ENCODE measurements at regions not wholly inside any gene's neighbourhood (a gene's known extent, or its start where the extent isn't known, plus 50 kb on each side); places are given as distances from the start of the nearest gene placed in this dataset.

GRCh38 chr3:181952929-181953328 is 241.2 kb downstream of the SOX2 start:
- Histone ChIP-seq H3K36me3 (ENCODE audit: control insufficient read depth, insufficient read depth, low read length) (no peaks in the 10 kb centered on the region; the same call in 1 of the 2 replicates), H3K27me3 (replicated peaks; ENCODE audit: control insufficient read depth, insufficient read depth, low read length) (no peaks in the 10 kb centered on the region), H3K9me3 (no peaks in the 10 kb centered on the region), H3K4me3 (ENCODE audit: low read depth, low read length) (no peak overlapping the region), H3K4me1 (no peaks in the 10 kb centered on the region)
- H3K9me3 Mint-ChIP-seq (ENCODE audit: unreplicated experiment): no peaks in the 10 kb centered on the region
- intact Hi-C loops (cut with micrococcal nuclease; ENCODE audit: unreplicated experiment): no loop called here
- no peak for DNase-seq
- H3K36me3 Mint-ChIP-seq (ENCODE audit: insufficient read depth, unreplicated experiment): no peaks in the 10 kb centered on the region
- H3K4me1 Mint-ChIP-seq (ENCODE audit: low read depth, unreplicated experiment): peaks cover 5% of the 10 kb centered on the region
- no peak overlapping the region for H3K27ac Mint-ChIP-seq (ENCODE audit: unreplicated experiment)
- no peak overlapping the region for H3K4me3 Mint-ChIP-seq (ENCODE audit: unreplicated experiment)
- no TSS peak for BruUV-seq (replicated peaks)
- POLR2A ChIA-PET: no interaction called here
- no peaks in the 10 kb centered on the region for H3K27me3 Mint-ChIP-seq (ENCODE audit: insufficient read depth, unreplicated experiment)
- no peak for TF ChIP-seq CTCF (IDR thresholded peaks at IDR 0.05; ENCODE audit: insufficient read depth in 1 of 2, low read depth in 1 of 2, low read length in 1 of 2, severe bottlenecking in 1 of 2, unreplicated experiment in 1 of 2)
- CTCF ChIA-PET: no interaction called here

DNA sequence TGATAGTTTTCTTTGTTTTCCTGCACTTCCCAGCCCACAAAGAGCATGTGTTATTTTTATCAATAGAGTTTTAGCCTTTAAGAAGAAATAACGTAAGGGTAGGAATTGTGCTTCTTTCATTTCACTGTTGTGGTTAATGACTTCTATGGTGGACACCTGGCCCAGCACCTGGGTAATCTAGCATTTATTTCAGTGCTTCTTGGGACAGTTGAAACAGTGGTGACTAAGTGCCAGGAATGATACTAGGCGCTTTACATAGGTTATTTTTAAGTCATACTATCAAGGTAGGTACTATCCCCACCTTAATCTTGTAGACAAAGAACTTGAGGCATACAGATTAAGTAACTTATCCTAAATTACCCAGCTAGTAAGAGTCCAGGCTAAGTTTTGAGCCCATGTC is 243.8 kb downstream of the SOX2 start:
- Histone ChIP-seq H3K36me3 (ENCODE audit: control insufficient read depth, insufficient read depth, low read length) (no peaks in the 10 kb centered on the region; the same call in 1 of the 2 replicates), H3K9me3 (no peaks in the 10 kb centered on the region), H3K4me3 (ENCODE audit: low read depth, low read length) (no peak overlapping the region), H3K4me1 (no peaks in the 10 kb centered on the region), H3K27me3 (replicated peaks; ENCODE audit: control insufficient read depth, insufficient read depth, low read length) (no peaks in the 10 kb centered on the region)
- intact Hi-C loops (cut with micrococcal nuclease; ENCODE audit: unreplicated experiment): no loop called here
- POLR2A ChIA-PET: no interaction called here
- Mint-ChIP-seq H3K4me3 (ENCODE audit: unreplicated experiment) (no peak overlapping the region), H3K4me1 (ENCODE audit: low read depth, unreplicated experiment) (peaks cover 5% of the 10 kb centered on the region), H3K9me3 (ENCODE audit: unreplicated experiment) (no peaks in the 10 kb centered on the region), H3K36me3 (ENCODE audit: insufficient read depth, unreplicated experiment) (no peaks in the 10 kb centered on the region), H3K27me3 (ENCODE audit: insufficient read depth, unreplicated experiment) (no peaks in the 10 kb centered on the region), H3K27ac (ENCODE audit: unreplicated experiment) (no peak overlapping the region)
- DNase-seq: no peak
- TF ChIP-seq CTCF (IDR thresholded peaks at IDR 0.05; ENCODE audit: insufficient read depth in 1 of 2, low read depth in 1 of 2, low read length in 1 of 2, severe bottlenecking in 1 of 2, unreplicated experiment in 1 of 2): no peak
- no TSS peak for BruUV-seq (replicated peaks)
- CTCF ChIA-PET: no interaction called here

DNA sequence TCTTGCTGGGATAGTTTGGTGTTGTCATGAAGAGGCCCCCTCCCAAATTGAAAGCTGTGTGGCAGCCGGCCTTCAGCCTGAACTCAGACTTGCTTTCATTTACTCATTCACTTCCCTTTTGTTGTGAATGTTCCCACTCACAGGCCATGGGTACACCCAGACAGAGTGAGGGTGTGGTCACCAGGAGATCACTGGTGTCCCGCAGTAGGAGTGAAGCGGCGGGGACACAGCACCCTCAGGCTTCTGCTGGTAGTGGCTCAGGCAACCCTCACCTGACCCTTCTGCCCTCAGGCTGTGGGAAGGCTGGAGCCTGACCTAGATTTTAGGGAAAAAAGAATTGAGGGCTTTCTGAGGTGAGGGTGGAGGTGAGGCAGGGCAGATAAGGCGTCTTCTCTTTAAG is 244.4 kb downstream of the SOX2 start:
- BruUV-seq (replicated peaks): no TSS peak
- no peak overlapping the region for H3K4me3 Mint-ChIP-seq (ENCODE audit: unreplicated experiment)
- CTCF ChIA-PET: no interaction called here
- H3K27me3 ChIP-seq (replicated peaks; ENCODE audit: control insufficient read depth, insufficient read depth, low read length): no peaks in the 10 kb centered on the region
- intact Hi-C loops (cut with micrococcal nuclease; ENCODE audit: unreplicated experiment): no loop called here
- DNase-seq: no peak
- no peaks in the 10 kb centered on the region for H3K4me1 ChIP-seq
- no peak overlapping the region for H3K27ac Mint-ChIP-seq (ENCODE audit: unreplicated experiment)
- H3K36me3 ChIP-seq (ENCODE audit: control insufficient read depth, insufficient read depth, low read length): no peaks in the 10 kb centered on the region; the same call in 1 of the 2 replicates
- H3K27me3 Mint-ChIP-seq (ENCODE audit: insufficient read depth, unreplicated experiment): no peaks in the 10 kb centered on the region
- H3K4me3 ChIP-seq (ENCODE audit: low read depth, low read length): no peak overlapping the region
- H3K9me3 ChIP-seq: no peaks in the 10 kb centered on the region
- H3K4me1 Mint-ChIP-seq (ENCODE audit: low read depth, unreplicated experiment): peaks cover 5% of the 10 kb centered on the region
- H3K36me3 Mint-ChIP-seq (ENCODE audit: insufficient read depth, unreplicated experiment): no peaks in the 10 kb centered on the region
- POLR2A ChIA-PET: no interaction called here
- H3K9me3 Mint-ChIP-seq (ENCODE audit: unreplicated experiment): no peaks in the 10 kb centered on the region
- TF ChIP-seq CTCF (IDR thresholded peaks at IDR 0.05; ENCODE audit: insufficient read depth in 1 of 2, low read depth in 1 of 2, low read length in 1 of 2, severe bottlenecking in 1 of 2, unreplicated experiment in 1 of 2): no peak
